Muscle layer of colon (tissue), 2 donors: ENCODE measurements at regions not wholly inside any gene's neighbourhood (a gene's known extent, or its start where the extent isn't known, plus 50 kb on each side); places are given as distances from the start of the nearest gene placed in this dataset.

Experiments used
- H3K27ac ChIP-seq: one replicate; pipeline ENCODE4 v1.7.0; 2013; ENCODE audit warnings: low read depth, mild to moderate bottlenecking, low read length, moderate library complexity
- H3K27me3 ChIP-seq, 2 donors: one replicate each; pipeline ENCODE4 v1.7.0; 2013; ENCODE audit warnings: low read length in 2 of 2, mild to moderate bottlenecking in 2 of 2; ENCODE audit not compliant: insufficient read depth in 2 of 2, control insufficient read depth in 1 of 2
- H3K36me3 ChIP-seq: one replicate; pipeline ENCODE4 v1.7.0; 2013; ENCODE audit warnings: mild to moderate bottlenecking, low read length; ENCODE audit not compliant: insufficient read depth
- H3K4me1 ChIP-seq: one replicate; pipeline ENCODE4 v1.7.0; 2013; ENCODE audit warnings: mild to moderate bottlenecking, low read length; ENCODE audit not compliant: insufficient read depth
- H3K4me3 ChIP-seq, 2 donors: one replicate each; pipeline ENCODE4 v1.7.0; 2013; ENCODE audit warnings: low read length in 2 of 2, low read depth in 1 of 2, mild to moderate bottlenecking in 1 of 2, moderate library complexity in 1 of 2
- H3K9ac ChIP-seq: one replicate; pipeline ENCODE4 v1.7.0; 2013; ENCODE audit warnings: low read length
- H3K9me3 ChIP-seq: one replicate; pipeline ENCODE4 v1.7.0; 2013; ENCODE audit warnings: mild to moderate bottlenecking, low read length
- donor health status: abdominal sarcoma.
- donor health status: Adenocarcinoma of cecum.

- no peak overlapping the region for H3K27ac ChIP-seq
- no peak overlapping the region for H3K9ac ChIP-seq
- H3K9me3 ChIP-seq: no peaks in the 10 kb centered on the region
- no peaks in the 10 kb centered on the region for H3K4me1 ChIP-seq
- H3K4me3 ChIP-seq: no peak overlapping the region
- H3K36me3 ChIP-seq: no peaks in the 10 kb centered on the region
- H3K27me3 ChIP-seq: no peaks in the 10 kb centered on the region
Measured at GRCh38 chr14:87579036-87579435, 413.9 kb downstream of the GALC start.

- H3K9me3 ChIP-seq: no peaks in the 10 kb centered on the region
- no peaks in the 10 kb centered on the region for H3K27me3 ChIP-seq
- no peak overlapping the region for H3K9ac ChIP-seq
- H3K4me1 ChIP-seq: no peaks in the 10 kb centered on the region
- H3K36me3 ChIP-seq: no peaks in the 10 kb centered on the region
- H3K27ac ChIP-seq: no peak overlapping the region
- H3K4me3 ChIP-seq: no peak overlapping the region
Measured at GRCh38 chr14:87575378-87575777, 417.6 kb downstream of the GALC start.

- Histone ChIP-seq H3K4me3 (no peak overlapping the region), H3K4me1 (no peaks in the 10 kb centered on the region)
Measured at GRCh38 chr14:87573591-87573990, 419.4 kb downstream of the GALC start.

DNA sequence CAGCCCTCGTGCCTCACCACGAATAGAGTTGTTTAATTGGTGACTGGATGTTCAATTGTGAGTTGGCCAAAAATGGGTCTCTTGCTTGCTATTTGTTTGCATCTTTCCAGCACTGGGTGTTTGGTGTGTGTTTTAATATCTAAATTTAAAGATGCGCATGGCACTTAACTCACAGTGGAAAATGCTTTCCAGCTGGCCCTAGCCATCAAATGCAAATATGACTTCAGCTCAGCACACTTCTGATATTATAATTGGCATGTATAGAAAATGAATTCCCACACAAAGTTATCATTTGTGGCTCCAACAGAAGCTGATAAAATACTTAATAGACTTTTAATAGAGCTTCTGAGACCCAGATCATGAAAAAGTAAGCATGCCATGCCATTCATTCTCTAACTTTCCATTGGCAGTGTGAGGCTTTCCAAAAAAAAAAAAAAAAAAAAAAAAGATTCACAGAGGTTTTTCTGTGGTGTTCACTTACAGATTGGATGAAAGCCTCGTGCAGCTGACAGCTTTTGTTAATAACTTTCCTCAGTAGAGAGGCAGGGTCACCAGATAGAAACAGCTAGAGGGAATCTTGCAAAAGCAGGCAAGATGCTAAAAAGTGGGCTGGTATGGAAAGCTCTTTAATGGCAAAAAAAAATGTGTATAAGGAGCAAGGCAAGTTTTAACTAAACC lies 425.2 kb downstream of the GALC start:
- Histone ChIP-seq H3K4me3 (no peak overlapping the region), H3K9ac (no peak overlapping the region), H3K36me3 (no peaks in the 10 kb centered on the region), H3K9me3 (no peaks in the 10 kb centered on the region), H3K27ac (no peak overlapping the region), H3K4me1 (peaks cover 10% of the 10 kb centered on the region), H3K27me3 (no peaks in the 10 kb centered on the region)

More at GRCh38 chr14:87573591-87573990, 419.4 kb downstream of the GALC start:
- no peaks in the 10 kb centered on the region for H3K27me3 ChIP-seq
- H3K9ac ChIP-seq: no peak overlapping the region
- H3K9me3 ChIP-seq: no peaks in the 10 kb centered on the region
- no peaks in the 10 kb centered on the region for H3K36me3 ChIP-seq
- no peak overlapping the region for H3K27ac ChIP-seq

DNA sequence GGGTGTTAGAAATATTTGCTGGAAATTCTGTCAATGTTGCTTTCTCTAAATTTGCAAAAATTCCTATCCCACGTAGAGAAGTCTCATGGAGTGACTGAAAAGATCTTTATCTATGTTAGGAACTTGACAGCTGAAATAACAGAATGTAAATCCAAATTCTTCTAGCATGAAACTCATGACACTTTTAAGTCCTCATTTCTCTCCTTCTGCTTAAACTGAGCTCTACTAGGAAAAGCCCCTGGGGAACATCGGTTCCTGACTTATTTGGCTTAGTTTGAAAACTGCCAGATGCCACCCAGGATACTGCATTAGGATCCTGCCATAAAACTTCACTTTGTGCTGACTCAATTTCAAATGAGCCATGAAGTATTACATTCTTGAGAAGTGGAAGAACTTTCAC lies 426.0 kb downstream of the GALC start:
- H3K9me3 ChIP-seq: no peaks in the 10 kb centered on the region
- H3K27me3 ChIP-seq: no peaks in the 10 kb centered on the region
- peaks cover 10% of the 10 kb centered on the region for H3K4me1 ChIP-seq
- no peak overlapping the region for H3K27ac ChIP-seq
- H3K4me3 ChIP-seq: no peak overlapping the region
- H3K9ac ChIP-seq: no peak overlapping the region
- H3K36me3 ChIP-seq: no peaks in the 10 kb centered on the region

DNA sequence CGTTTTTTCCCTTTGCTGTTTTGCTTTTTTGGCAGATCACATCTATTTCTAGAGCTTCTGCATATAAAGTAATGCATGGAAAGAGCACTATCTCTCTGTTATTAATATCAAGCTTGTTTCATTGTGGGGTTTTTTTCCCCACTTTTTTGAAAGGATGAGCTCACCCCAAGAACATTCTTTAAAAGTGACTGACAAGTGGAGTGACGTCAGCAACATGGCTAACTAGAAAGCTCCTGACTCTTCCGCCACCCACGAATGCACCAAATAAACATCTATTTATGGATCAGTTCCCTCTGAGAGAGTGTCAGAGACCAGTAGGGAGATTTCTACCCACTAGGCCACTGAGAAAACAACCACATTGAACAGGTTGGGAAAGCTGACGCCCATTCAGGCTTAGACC lies 445.4 kb downstream of the GALC start:
- H3K4me3 ChIP-seq: no peak overlapping the region
- no peak overlapping the region for H3K9ac ChIP-seq
- H3K4me1 ChIP-seq: no peaks in the 10 kb centered on the region
- no peaks in the 10 kb centered on the region for H3K27me3 ChIP-seq
- H3K27ac ChIP-seq: no peak overlapping the region
- no peaks in the 10 kb centered on the region for H3K9me3 ChIP-seq
- H3K36me3 ChIP-seq: no peaks in the 10 kb centered on the region

DNA sequence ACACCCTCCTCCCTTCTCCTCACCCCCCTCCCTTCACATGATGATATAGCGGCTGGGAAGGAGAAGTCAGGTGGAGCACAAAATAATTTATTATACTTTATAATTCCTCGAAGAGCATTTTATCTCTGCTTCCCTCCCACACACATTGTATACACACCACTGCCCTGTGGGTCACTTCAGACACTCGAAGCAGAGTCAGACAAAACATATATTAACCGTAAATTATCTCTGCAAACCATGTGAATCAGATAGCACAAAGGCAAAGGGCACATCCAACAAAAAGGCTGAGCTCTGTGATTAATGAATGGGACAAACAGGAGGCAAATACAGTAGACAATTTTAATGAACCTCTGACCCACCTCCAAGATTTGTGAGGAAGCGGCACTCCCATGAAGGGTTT lies 450.7 kb downstream of the GALC start:
- Histone ChIP-seq H3K27ac (no peak overlapping the region), H3K36me3 (no peaks in the 10 kb centered on the region), H3K27me3 (no peaks in the 10 kb centered on the region), H3K4me3 (no peak overlapping the region), H3K4me1 (no peaks in the 10 kb centered on the region), H3K9me3 (no peaks in the 10 kb centered on the region), H3K9ac (no peak overlapping the region)

DNA sequence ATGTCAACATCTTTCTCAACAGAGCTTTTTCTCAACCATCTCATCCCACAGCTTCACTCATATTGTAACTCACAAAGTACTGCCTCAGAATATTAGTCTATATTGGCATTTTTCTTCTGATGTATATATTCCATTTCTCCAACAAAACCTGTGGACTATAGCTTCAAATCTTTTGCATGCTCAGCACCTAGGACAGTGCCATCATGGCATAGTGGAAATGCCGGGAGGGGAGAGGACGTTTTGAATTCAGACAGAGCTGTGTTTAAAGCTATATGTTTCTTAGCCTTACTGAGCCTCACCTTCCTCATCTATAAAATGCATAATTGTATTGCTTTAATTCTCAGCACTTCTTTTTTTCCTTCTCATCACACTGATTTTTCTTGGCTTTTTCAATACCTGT lies 452.6 kb downstream of the GALC start:
- Histone ChIP-seq H3K36me3 (no peaks in the 10 kb centered on the region), H3K27me3 (no peaks in the 10 kb centered on the region), H3K27ac (no peak overlapping the region), H3K9me3 (no peaks in the 10 kb centered on the region), H3K4me1 (no peaks in the 10 kb centered on the region), H3K4me3 (no peak overlapping the region), H3K9ac (no peak overlapping the region)

DNA sequence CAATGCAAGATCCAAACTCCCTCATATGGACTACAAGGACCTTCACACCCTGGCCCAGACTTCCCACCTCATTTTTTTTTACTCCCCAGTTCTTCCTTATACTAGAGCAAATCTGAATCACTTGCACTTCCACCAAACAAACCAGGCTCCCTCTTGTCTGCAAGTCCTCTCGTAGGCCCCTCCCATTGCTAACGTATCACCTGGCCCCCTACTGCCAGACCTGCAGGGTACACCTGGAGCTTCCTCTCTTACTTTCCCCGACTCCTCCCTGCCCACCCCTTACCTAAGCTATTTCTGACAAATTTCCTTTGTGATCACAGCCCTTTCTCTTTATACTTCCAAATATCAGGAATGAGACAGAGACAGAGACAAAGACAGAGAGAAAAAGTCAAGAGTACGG lies 463.9 kb downstream of the GALC start:
- H3K4me1 ChIP-seq: no peaks in the 10 kb centered on the region
- no peak overlapping the region for H3K9ac ChIP-seq
- H3K27ac ChIP-seq: no peak overlapping the region
- H3K36me3 ChIP-seq: no peaks in the 10 kb centered on the region
- no peaks in the 10 kb centered on the region for H3K9me3 ChIP-seq
- H3K4me3 ChIP-seq: no peak overlapping the region
- no peaks in the 10 kb centered on the region for H3K27me3 ChIP-seq

- Histone ChIP-seq H3K9ac (no peak overlapping the region), H3K36me3 (no peaks in the 10 kb centered on the region), H3K4me1 (no peaks in the 10 kb centered on the region), H3K4me3 (no peak overlapping the region), H3K9me3 (no peaks in the 10 kb centered on the region), H3K27ac (no peak overlapping the region), H3K27me3 (no peaks in the 10 kb centered on the region)
Measured at GRCh38 chr14:87526731-87527130, 466.3 kb downstream of the GALC start.

DNA sequence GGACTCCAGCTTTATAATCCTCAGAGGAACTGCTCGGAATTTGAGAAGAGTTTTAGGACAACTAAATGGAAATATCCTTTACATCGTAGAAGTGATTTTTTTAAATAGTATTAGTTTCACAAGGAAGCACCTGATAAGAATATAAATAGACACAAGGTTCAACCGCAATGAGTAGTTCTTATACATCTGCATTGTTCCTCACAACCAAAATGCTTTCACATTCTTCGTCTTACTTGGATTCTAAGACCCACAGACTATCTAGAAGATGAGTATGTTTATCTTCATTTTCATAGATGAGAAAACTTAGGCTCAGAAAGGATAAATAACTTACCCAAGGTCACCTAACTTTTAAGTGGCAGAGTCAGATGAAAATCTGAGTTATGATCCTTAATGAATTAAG lies 469.0 kb downstream of the GALC start:
- H3K27me3 ChIP-seq: no peaks in the 10 kb centered on the region
- H3K9me3 ChIP-seq: no peaks in the 10 kb centered on the region
- H3K9ac ChIP-seq: no peak overlapping the region
- no peak overlapping the region for H3K4me3 ChIP-seq
- no peaks in the 10 kb centered on the region for H3K36me3 ChIP-seq
- H3K4me1 ChIP-seq: no peaks in the 10 kb centered on the region
- H3K27ac ChIP-seq: no peak overlapping the region

- H3K27ac ChIP-seq: no peak overlapping the region
- no peak overlapping the region for H3K9ac ChIP-seq
- H3K9me3 ChIP-seq: no peaks in the 10 kb centered on the region
- no peaks in the 10 kb centered on the region for H3K36me3 ChIP-seq
- H3K4me3 ChIP-seq: no peak overlapping the region
- no peaks in the 10 kb centered on the region for H3K27me3 ChIP-seq
- no peaks in the 10 kb centered on the region for H3K4me1 ChIP-seq
Measured at GRCh38 chr14:87522575-87522974, 470.4 kb downstream of the GALC start.
